Stimulated activated CD8-positive, alpha-beta memory T cell treated with anti-CD3 and anti-CD28 coated beads, Interleukin-4, amount 100 ng/mL, for 1 hour (primary cell): ENCODE measurements at regions not wholly inside any gene's neighbourhood (a gene's known extent, or its start where the extent isn't known, plus 50 kb on each side); places are given as distances from the start of the nearest gene placed in this dataset.

Source experiments
- DNase-seq, 2 donors: peaks; one replicate each; pipeline ENCODE4 v3.0.0-alpha.2; 2020; ENCODE audit warnings: low read depth in 2 of 2, low spot score in 1 of 2

DNA sequence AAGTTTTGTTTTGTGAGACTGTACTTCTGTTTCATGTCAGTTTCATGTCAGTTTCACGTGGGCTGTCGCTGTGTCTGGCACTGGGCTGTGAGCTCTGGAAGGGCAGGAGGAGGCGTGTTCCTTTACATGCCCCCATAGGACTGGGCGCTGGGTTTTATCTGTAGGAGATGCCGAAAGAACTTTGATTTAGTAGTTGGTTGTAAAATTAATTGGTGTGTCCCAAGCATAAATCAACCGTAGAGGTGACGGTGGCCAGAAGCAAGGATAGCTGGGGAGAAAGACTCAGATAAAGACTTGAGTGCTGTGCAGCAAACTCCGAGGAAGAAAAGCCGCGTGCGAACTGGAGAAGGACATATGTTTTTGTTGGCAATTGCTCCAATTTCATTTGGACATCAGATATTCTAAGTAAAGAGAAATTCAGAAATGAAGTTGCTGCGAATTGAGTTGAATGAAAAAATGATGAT is 182.5 kb downstream of the VRK1 start:
- no peak for DNase-seq

DNA sequence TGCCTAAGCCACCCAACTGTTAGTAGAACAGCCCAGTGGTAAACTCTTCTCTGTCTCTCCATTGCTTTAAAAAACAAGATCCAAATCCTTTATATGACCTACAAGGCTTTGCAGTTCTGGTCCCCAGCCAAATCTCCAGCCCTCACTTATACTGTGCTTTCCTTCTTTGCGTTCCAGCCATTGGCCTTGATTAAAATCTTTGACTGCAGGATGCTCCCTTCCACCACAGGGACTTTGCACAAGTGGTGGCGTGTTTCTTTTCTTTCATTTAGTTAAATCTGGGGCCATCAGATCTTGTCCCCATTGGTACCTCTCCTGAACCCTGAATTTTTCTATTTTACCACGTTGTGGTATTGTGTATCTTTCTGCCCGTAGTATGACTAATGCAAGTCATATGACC is 183.7 kb downstream of the VRK1 start:
- DNase-seq, result no peak

DNA sequence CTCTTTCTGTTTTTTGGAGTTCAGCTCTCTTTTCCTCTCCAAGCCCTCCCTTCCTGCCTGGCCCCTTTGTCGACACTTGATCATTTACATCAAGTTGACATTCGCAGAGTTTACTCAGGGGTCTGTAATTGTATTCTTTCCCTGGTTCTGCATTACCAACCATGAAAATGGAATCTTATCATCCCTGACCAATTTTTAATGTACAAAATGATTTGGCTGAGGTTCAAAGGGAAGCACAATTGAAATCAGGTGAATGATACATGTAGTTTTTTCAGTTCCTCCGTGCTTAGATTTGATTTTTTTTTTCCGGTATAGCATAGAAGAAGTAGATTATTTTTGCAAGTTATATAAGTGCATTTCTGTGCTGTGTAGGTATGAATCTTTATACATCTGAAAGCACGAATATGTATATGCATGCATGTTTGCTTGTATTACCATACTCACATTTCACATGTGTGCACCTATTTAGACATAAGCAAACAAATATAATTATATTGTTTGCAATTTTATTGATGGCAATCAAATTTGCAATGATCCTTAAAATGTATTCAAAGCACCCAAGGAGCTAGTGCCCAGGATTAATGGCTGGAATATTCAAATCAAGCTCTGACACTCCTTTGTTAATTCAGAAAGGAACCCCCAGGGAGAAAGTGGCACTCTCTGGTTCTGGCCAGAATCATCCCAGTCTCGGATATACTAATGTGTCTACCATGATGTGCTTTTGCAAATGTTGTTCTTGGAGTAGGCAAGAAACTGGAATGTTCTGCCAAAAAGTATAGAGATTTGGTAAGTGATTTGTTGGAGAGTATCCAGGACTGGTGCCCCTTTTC is 189.3 kb downstream of the VRK1 start:
- no peak for DNase-seq

DNA sequence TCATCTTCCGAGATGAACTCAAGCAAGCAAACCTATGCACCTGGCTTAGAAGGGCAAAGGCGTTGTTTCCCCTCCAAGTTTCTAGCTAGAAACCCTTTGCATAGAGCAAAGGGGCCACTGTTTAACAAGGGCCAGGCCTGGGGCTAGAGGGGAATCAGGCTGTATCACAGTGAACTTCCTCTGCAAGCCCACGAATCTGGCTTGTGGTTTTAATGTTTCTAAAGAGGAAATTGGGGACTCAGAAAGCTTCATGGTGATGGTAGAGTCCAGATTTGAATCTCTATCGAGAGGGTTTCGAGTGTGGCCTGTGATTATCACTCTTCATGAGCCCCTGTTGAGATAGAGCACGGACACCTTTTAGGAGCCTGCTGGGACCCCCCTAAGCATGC is 189.9 kb downstream of the VRK1 start:
- DNase-seq, result no peak

DNA sequence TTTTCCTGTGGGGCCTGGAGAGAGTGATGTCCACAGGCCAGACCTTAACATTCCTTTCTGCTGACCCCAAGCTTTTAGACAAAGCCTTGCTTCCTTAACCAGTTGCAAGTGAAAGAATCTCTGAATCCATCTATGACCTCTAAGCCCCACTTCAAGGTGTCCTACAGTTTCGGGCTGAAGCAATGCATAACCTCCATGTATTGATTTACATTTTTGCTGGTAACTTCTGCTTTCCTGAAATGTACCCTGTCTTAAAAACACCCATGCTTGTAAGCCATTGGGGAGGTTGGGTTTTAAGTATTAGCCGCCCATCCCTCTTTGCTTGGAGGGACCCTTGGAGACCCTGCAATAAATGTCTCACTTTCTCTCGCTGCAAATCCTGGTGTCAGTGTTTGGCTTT is 190.6 kb downstream of the VRK1 start:
- DNase-seq, result no peak

DNA sequence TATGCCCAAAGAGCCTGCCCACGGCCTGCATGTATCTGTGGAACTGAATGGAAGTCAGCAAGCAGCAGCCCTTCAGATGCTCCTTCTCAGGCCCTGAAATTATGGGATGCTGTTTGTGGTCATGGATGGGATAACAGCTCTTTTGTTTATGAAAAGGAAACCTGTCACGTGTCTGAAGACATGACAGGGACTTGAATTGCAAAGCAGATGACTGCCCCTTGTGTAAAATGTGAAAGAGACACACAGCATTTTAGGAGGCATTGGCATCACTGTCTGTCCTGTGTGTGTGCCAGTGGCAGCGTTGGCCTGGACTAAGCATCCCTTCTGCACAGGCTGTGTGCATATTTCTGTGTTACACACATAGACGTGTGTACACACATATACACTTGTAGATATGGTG is 192.1 kb downstream of the VRK1 start:
- DNase-seq, result no peak

DNA sequence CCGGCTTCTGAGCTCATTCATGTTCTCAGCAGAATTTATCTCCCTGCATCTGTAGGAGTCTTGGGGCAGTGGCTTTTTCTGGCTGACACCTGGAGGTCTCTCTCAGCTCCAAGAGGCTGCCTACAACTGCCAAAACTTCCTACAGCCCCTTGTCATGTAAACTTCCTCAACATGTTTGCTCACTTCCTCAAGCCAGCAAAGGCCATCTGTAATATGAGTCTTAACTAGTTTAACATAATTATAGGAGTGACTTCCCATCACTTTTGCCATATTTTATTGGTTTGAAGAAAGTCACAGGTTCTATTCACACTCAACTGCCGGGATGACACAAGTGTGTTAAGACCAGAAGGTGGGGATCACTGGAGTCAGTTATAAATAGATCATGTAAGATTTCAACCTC is 194.0 kb downstream of the VRK1 start:
- no peak for DNase-seq

DNA sequence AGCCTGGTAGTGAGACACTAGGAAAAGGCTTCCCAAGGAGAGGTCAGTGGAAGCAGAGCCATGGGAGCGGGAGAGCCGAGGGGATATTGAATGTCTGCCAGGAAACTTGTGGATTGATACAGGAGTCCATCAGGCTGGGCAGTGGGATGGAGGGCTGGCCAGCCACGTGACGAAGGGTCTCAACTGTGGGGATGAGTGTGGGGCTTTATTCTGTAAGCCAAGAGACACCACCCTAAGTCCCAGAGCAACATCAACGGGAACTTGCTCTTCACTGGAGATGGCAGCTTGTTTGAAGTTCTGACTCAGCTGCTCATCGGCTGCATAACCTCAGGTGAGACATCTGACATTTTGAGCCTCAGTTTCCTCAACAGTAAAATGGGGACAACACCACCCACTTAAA is 197.8 kb downstream of the VRK1 start:
- DNase-seq, result no peak

DNA sequence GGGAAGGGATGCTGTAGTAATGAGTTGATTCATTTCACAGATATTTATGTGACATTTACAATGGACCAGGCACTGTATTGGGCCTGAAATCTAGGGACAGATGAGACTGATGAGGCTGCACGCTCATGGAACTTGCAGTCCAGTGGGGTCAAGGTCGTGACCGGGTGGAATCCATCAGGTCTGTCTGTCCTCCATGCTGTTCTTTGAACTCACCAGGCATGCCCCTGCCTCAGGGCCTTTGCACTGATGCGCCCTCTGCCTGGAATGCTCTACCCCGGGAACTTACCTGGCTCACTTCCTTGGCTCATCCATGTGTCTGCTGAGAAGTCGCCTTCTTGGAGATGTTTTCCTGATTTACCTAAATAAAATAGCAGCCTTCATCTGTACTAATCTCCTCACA is 200.1 kb downstream of the VRK1 start:
- no peak for DNase-seq

DNA sequence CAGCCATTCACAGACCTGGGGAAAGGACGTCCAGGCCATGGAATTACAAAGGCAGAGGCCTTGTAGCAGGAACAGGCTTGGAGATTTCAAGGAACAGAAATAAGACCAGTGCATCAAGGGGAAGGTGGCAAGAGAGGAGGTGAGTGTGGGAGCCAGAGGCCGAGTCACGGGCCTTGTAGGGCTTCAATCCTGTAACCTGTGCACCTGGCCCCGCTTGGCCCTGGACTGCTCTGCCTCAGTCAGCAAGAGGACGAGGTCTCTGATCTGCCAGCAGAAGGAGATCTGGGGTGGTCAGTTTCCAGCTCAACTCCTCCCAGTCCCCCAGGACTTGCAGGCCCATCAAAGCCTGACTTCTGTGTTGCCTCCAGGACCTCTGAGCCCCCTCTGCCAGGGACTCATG is 200.8 kb downstream of the VRK1 start:
- no peak for DNase-seq

DNA sequence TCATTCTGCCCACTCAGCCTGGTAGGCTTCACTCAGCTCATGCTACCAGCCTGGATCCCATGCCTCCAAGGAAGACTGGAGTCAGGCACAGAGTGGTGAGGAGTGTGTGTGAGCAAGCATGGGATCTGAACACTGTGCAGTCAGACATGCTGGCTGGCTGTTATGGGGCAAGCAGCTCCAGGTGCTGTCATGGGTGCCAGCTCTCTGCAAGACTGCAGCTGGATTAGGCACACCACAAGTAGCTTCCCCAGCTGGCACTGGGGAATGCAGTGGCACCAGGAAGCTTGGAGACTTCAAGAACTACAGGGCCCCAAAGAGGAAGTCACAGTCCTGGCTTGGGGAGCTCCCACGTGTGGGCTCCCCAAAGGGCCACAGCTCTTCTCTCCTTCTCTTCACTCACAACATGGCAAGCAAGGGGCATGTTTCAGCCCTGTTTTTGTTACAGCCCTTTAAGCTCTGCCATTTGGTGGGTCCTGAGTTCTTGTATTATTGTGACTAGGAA is 202.5 kb downstream of the VRK1 start:
- DNase-seq, result no peak

DNA sequence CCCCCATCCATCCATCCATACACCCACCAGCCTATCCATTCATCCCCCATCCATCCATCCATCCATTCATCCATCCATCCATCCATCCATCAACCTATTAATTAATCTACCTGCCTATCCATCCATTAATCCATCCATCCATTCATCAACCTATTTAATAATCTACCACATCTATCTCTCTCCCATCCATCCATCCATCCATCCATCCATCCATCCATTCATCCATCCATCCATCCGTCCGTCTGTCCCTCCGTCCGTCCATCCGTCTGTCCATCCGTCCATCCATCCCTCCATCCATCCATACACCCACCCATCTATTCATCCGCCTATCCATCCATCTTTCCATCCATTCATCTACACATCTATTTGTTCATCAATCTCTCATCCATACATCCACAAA is 205.3 kb downstream of the VRK1 start:
- no peak for DNase-seq

DNA sequence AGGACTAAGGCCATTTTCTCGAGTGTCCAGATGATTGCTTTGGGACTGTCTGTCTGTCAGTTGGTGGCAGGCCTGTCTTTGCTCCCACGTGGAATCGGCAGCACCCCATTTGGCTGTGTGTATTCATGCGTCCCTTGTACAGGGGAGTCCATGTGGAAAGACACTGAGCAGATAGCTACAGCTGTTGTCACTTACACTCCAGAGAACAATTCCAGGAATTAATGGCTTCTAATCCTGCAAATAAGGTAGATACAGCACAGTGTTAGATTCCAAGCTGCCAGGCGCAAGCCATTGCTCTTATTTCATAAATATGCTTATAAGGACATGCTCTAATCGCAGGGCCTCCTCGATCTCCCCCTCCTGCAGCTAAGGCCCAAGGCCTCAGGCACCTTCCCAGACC is 208.8 kb downstream of the VRK1 start:
- DNase-seq, result no peak

DNA sequence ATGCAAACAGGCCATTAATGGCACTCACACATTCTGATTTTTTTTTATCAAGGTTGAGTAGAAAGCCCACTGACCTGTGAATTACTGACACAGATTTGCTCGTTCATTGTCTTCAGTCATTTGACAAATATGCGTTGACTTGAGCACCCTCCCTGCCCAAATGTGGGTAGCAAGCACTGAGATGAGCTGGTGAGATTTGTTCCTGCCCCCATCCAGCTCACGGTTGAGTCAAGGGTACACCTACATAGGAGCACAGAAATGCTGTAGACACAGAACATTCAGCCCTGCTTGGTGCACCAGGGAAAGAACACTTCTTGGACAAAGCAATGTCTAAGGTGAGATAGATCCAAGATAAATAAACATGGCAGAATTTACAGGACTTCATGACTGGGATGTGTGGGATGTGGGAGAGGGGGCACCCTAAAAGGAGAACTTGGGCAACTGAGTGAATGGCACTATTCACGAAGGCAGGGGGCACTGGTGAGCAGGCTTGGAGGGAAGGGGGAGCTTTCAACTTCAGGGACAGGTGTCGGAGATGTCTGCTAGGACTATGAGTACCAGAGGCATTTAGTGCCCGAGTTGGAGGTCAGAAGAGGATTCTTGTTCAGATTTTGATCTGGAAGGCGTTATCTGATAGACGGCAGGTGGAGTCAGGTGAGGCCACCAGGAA is 213.4 kb downstream of the VRK1 start:
- no peak for DNase-seq

DNA sequence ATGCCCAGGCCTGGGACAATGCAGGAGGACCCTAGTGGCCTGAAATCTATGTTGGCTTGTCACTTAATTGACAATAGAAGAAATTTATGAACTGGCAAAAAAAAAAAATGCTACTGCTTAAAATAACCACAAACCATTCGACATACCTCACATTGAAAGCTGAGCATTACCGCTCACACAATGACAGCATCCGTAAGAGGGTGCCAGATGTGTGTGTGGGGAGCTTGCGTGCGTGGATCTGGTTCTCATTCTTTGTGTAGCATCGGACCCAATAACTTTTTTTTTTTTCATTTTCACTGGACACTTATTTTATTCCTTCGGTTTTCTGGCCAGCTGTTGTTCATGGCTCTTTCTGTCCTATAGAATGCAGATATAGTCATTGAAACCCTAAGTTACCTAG is 216.7 kb downstream of the VRK1 start:
- DNase-seq, result no peak

DNA sequence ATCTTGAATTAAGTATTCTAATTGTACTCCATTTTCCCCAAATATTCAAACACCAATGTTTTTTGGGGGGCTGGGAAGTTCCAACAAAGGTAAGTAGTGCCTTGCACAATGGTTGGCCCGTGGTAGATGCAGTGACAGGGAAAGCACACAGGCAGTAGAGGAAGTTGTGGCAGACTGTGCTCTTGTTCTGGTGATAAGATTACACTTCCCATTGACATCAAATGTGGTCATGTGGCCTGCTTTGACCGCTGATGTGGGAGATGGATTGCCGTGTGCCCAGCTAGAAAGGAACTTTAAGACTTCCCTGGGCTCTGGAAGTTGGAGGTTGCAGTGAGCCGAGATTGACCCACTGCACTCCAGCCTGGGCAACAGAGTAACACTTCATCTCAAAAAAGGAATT is 223.8 kb downstream of the VRK1 start:
- DNase-seq, result no peak

DNA sequence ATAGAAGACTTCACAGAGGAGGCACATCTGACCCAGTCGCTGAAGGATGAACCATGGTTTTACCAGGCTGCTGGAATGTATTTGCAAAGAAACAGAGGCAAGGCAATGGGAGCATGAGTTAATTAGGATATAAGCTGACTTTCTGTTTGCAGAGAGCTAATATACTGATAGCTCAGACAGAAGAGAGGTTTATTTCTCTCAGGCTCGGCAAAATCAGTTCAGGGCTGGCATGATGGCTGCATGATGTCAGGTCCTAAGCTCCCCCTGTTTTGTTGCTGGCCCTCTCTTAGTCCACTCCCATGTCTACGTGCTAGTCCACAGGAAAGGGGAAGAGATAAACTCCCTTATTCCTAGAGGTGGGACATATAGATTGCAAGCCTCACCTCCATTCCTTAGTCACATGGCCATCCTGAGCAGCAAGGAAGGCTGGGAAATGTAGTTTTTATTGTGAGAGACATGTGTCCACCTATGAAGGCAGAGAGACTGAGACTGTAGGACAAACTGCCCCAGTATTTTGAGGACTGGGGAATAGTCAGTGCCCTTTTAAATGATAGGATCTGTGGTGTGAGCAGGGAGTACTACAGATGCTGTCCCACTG is 224.5 kb downstream of the VRK1 start:
- DNase-seq, result no peak

DNA sequence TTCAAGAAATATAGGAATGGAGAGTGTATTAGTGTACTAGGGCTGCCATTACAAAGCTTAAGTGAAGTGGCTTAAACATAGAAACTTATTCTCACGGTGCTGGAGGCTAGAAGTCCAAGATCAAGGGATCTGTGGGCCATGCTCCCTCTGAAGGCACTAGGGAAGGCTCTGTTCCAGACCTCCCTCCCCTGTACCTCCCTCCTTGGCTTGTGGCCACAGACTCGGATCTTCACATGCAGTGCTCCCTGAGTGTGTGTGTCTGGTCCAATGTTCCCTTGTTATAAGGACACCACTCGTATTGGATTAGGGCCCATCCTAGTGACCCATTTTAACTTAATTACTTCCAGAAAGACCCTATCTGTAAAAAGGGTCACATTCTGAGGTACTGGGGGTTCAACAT is 225.6 kb downstream of the VRK1 start:
- no peak for DNase-seq

DNA sequence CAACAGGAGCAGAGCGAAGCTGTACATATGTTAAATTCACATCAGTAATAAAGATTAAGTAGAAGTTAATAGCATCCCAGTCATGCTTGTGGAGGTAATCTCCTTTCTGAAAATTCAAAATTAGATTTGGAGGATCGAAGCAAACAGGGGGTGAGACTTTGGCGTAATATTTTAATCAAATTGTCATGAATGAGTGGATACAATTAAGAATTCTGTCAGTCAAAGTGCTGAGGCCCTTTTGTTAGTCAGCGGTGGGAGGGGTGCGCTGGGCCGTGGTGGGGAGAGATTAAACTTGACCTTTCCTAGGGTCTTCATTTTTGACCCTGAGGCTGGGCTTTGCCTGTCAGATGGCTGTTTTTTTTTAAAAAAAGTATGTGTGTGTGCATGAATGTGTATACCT is 226.7 kb downstream of the VRK1 start:
- DNase-seq, result no peak

DNA sequence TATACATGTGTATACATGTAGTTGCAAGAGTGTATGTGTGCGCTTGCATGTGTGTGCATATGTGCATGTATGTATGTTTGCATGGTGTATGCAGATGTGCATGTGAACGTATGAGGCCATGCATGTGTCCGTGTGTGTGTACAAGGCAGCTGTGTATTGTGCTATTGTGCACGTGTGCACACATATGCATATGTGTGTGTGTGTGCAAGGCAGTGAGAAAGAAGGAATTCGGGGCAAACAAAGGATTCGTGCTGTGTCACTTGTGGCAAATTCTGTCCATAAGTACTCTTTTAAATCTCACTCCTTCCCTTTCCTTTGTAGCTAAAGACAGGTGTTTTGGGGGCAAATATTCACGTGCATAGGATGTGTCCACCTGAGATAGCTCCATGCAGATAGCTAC is 227.1 kb downstream of the VRK1 start:
- DNase-seq, result no peak

DNA sequence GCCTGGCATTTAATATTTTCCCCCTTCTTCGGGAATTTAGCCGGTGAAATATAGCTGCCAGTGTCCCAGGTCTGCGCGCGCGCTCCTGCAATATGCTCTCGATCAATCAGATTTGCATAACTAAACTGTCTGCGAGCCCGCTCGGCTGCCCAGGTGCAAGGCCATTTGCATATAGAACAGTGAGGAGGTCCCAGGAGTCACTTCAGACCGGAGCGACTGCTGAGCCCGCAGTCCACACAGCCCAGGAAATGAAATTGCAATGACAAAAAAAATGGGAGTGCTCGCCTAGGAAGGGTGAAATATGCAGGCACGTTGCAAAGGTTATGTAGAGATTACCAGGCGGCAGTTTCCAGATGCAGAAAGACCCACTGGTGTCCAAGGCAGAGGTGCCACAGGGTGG is 228.5 kb downstream of the VRK1 start:
- no peak for DNase-seq

DNA sequence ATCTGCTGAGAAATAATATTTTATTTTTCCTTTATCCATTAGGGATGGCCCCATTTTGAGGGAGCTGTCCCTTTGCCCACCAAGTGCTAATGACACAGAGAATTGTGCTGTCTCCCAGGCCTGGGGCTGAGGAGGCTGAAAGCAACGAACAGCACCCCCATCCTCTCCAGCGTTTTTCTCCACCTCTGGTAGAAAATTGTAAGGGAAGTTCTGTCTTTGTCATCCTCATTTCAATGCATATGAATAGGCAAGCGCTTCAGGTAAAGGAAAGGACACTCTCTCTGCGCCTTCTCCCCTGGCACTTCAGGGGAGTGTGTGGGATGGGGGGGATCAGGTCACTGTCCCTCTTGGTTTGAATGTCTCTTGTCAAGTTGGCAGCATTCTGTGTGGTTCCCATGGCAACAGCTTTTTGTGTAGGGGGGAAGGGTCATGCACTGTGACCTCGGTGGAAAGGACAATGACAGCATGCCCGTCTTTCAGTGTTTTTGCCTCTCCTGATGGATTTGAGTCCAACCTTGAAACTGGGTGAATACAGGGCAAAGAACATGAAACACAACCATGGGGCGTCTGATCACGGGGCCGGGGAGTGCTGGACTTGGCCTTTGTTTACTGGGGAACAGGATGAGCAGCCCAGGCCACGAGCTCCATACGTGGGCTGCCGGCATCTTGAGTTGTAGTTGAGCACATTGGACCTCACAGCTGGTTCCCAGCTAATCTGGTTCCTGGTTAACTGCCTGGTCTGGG is 230.2 kb downstream of the VRK1 start:
- no peak for DNase-seq
